Urinary bladder (tissue), 3 donors: ENCODE measurements at regions not wholly inside any gene's neighbourhood (a gene's known extent, or its start where the extent isn't known, plus 50 kb on each side); places are given as distances from the start of the nearest gene placed in this dataset.

Experiments used
- DNase-seq: peaks from one replicate; pipeline ENCODE4 v3.0.0-alpha.2; 2015; ENCODE audit errors: extremely low spot score
- H3K27ac ChIP-seq: one replicate; pipeline ENCODE4 v1.5.1; 2013; ENCODE audit warnings: low read depth, mild to moderate bottlenecking, moderate library complexity
- H3K36me3 ChIP-seq: one replicate; pipeline ENCODE4 v1.6.1; 2013; ENCODE audit warnings: mild to moderate bottlenecking, moderate library complexity; ENCODE audit not compliant: insufficient read depth
- H3K4me1 ChIP-seq: one replicate; pipeline ENCODE4 v1.6.1; 2013; ENCODE audit warnings: mild to moderate bottlenecking, moderate library complexity; ENCODE audit not compliant: insufficient read depth
- H3K4me3 ChIP-seq: one replicate; pipeline ENCODE4 v1.5.1; 2013; ENCODE audit warnings: low read depth, low read length
- WGBS: extraction: QIAGEN DNeasy Blood & Tissue Kit; methylation state at CpG from one replicate; pipeline ENCODE4 v1.1.7; 2013; 5-methylcytosine and 5-hydroxymethylcytosine counted together
- donor health status: healthy with polysubstance abuse.
- donor health status: healthy.

GRCh38 chr17:69928611-69929010, 146.4 kb upstream of the KCNJ16 start:
- 69% methylated on average over 4 of the region's 4 CpGs for WGBS
- Histone ChIP-seq H3K4me1 (no peaks in the 10 kb centered on the region), H3K4me3 (no peak overlapping the region), H3K27ac (no peak overlapping the region), H3K36me3 (no peaks in the 10 kb centered on the region)
- no peak for DNase-seq

- DNase-seq, result no peak
- WGBS, result 61% methylated on average over 3 of the region's 3 CpGs
- Histone ChIP-seq H3K4me3 (no peak overlapping the region), H3K27ac (no peak overlapping the region), H3K4me1 (no peaks in the 10 kb centered on the region), H3K36me3 (no peaks in the 10 kb centered on the region)
Observed at GRCh38 chr17:69936996-69937395, 138.0 kb upstream of the KCNJ16 start.

DNA sequence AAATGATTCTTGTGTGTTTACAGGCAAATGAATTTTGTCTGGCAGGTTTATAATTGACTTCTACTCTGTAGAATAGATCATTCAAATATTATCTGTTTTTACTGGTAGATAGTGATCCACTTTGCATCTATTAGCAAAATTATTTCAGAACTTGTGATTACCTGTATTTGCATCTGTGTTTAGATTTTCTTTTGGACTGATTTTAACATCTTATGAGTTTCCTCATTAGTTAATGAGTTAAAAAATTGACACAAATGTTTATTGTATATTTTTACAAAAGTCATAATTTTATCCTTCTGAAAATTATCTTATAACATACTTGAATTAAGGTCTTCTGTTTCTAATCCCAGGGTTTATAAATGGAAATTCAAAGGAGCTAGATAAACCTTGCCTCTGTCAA, 132.0 kb upstream of the KCNJ16 start:
- no peaks in the 10 kb centered on the region for H3K4me1 ChIP-seq
- no peak overlapping the region for H3K4me3 ChIP-seq
- DNase-seq, result no peak
- H3K27ac ChIP-seq, result no peak overlapping the region
- H3K36me3 ChIP-seq, result no peaks in the 10 kb centered on the region

DNA sequence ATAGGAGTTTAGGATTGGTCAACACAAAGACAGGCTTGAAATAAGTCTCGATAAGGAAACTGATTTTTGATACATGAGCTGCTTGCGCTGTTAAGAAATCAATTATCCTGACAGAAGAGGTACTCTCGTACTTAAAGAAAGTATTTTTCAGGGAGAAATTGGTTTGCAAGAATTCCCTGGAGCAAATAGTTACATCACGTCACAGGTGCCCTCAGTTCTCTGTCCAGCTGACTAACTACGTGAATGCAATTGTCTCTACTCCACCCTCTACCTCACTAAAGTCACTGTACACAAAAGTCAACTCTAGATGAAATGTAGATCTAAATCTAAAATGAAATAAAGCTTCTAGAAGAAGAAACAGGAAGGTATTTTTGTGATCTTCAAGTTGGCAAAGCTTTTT, 130.6 kb upstream of the KCNJ16 start:
- no peaks in the 10 kb centered on the region for H3K4me1 ChIP-seq
- DNase-seq, result no peak
- no peak overlapping the region for H3K27ac ChIP-seq
- WGBS, result 92% methylated on average over 5 of the region's 5 CpGs
- H3K36me3 ChIP-seq, result no peaks in the 10 kb centered on the region
- no peak overlapping the region for H3K4me3 ChIP-seq

DNA sequence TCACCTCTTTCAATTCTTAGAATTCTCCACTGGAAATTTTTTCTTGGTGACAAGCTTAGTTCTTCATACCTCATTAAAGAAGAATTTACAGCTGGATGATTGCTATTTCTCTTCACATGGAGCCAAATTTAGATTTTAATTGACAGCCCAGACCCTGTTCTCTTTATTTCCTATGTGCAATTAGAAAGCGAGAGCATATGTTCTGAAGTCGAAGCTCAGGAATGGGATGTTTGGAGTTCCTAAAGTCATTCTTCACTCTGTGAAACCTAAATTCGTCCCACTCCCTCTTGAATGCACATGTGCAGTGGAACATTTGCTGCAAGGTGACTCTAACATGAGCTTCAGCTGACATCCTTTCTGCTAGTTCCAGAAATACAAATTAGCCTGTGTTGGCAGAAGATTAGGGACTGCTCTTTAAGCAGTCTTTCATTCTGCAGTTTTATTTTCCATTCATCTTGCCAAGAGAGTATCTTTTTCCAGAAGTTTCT, 129.3 kb upstream of the KCNJ16 start:
- no peaks in the 10 kb centered on the region for H3K4me1 ChIP-seq
- no peak overlapping the region for H3K4me3 ChIP-seq
- peak; percentile 37 for DNase-seq
- 43% methylated on average over 3 of the region's 3 CpGs for WGBS
- no peaks in the 10 kb centered on the region for H3K36me3 ChIP-seq
- no peak overlapping the region for H3K27ac ChIP-seq

GRCh38 chr17:69947027-69947759, 127.8 kb upstream of the KCNJ16 start:
- 87% methylated on average over 4 of the region's 4 CpGs for WGBS
- no peak overlapping the region for H3K27ac ChIP-seq
- DNase-seq, result no peak
- no peak overlapping the region for H3K4me3 ChIP-seq
- H3K36me3 ChIP-seq, result no peaks in the 10 kb centered on the region
- no peaks in the 10 kb centered on the region for H3K4me1 ChIP-seq

DNA sequence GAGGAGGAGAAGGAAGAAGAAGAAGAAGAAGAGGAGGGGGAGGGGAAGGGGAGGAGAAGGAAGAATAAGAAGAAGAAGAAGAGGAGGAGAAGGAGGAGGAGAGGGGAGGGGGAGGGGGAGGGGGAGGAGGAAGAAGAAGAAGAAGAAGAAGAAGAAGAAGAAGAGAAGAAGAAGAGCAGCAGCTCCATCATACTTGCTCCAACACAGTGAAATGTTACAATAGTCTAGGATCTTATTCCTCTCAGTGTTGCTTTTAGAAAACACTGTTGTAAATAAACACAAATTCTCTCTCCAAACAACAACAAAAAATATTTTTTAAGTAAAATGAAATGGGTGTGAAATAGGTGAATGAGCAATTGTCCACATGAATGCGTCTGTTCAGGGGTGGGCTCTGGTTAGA, 126.6 kb upstream of the KCNJ16 start:
- 97% methylated on average over 1 of the region's 1 CpG for WGBS
- Histone ChIP-seq H3K4me3 (no peak overlapping the region), H3K4me1 (no peaks in the 10 kb centered on the region), H3K36me3 (no peaks in the 10 kb centered on the region), H3K27ac (no peak overlapping the region)
- no peak for DNase-seq

DNA sequence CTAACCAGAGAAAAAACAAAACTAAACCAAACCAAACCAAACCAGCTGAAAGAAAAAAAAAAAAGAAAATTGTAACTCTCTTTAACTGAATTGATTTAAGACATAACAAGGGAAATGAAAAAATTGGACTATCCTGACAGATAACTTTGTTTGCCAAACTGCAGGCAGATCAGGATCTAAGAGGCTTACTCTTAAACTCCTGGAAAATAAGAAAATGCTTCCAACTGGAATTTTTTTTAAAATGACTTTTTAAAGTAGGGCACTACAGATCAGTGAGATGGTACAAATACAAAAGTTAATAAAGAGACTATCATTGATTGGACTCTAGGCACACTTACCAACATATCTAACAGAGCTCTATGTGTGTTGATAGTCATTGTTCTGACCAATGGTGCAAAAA, 125.5 kb upstream of the KCNJ16 start:
- DNase-seq, result no peak

DNA sequence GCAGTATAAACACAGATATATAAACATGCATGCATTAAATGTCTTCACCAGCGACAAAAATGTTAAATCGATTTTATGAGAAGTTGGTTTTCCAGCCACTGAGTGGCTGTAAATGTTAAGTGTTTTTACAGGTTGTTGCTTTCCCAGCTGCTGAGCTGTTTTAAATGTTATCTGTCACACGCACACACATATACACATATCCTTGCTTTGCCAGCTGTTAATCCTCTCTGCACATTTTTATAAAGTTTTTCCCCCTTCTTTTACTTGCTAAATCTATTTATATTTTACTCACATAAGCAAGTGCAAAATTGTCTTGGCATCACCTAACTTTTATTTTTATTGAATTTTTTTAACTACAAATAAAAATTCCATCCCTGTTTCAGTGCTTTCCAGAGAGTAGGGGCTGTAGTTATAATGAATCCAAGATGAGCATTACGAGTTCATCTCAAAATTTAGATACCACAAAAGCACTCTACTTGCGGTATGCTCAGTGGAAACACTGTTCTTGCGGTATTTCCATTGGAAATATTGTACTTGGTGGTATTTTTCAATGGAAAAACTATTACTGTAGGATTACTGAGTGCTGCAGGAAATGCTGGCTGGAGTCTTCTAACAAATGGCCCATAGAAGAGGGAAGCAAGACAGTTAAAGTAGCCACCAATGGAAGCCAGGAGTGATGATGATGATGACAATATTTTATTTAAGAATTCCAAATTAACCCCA, 124.9 kb upstream of the KCNJ16 start:
- peak; percentile 46 for DNase-seq
- Histone ChIP-seq H3K27ac (no peak overlapping the region), H3K4me1 (no peaks in the 10 kb centered on the region), H3K36me3 (no peaks in the 10 kb centered on the region), H3K4me3 (no peak overlapping the region)
- WGBS, result 27% methylated on average over 6 of the region's 6 CpGs

More for the DNA sequence above, 125.5 kb upstream of the KCNJ16 start:
- no peak overlapping the region for H3K27ac ChIP-seq
- no peak overlapping the region for H3K4me3 ChIP-seq
- no peaks in the 10 kb centered on the region for H3K4me1 ChIP-seq
- H3K36me3 ChIP-seq, result no peaks in the 10 kb centered on the region

DNA sequence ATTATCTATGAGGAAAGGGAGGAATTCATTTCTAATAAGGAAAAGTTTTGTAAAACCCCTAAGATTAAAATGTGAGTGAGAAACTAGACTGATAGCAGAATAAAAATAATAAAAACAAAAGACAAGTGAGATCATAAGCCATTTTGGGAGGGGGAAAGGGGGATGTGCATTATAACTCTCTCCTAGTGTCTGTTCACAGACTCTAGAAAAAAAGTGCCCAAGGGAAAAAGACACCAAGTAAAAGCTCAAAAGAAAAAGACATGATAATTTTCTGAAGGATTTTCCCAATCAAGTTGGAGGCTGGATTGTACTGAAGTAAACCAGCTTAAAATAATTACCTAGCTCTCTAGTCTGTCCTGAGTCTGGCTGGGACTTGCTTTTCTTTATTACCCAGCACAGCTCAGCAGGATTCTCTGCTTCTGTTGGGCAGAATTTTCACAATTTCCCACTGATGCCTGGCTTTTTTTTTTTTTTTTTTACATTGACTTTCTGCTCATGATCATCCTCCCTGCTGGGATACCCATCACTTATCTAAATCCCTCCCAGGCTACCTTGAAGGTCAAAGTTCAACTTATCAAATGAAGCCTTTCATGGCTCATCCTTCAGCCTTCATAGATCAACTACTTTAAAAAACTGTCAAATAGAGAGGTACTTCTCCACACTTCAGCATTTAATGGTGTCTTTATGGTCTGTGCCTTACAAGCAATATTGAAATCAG, 124.2 kb upstream of the KCNJ16 start:
- no peak overlapping the region for H3K27ac ChIP-seq
- no peak overlapping the region for H3K4me3 ChIP-seq
- H3K36me3 ChIP-seq, result no peaks in the 10 kb centered on the region
- no peak for DNase-seq
- H3K4me1 ChIP-seq, result no peaks in the 10 kb centered on the region

DNA sequence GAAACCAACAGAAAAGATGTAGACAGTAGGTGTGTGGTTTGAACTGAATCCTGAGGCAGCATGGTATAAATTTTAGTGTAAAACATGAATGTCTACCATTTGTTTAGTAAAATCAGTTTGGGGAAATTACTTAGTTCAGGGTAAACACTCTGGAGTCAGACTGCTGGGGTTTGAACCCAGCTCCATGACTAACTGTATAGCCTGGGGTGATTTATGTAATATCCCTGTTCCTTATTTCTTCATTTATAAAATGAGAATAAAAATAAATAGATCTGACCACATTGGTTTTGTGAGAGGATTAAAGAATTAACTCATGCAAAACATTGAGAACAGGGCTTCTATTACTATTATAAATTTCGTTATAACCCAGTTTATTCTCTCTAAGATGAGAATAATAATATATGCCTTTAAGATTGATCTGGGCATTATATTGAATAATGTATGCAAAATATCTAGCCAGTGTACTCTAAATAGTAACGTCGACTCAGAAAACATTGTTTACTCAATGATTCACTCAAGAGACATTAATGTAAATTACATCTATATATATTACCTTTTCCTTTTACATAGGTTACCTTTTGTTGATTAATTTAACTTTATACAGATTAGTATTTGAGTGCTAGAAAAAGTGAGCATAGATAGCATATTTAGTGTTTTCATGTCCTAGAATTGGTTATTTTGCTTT, 120.6 kb upstream of the KCNJ16 start:
- no peaks in the 10 kb centered on the region for H3K36me3 ChIP-seq
- no peak overlapping the region for H3K4me3 ChIP-seq
- no peaks in the 10 kb centered on the region for H3K4me1 ChIP-seq
- no peak for DNase-seq
- 57% methylated on average over 3 of the region's 3 CpGs for WGBS
- H3K27ac ChIP-seq, result no peak overlapping the region

- Histone ChIP-seq H3K4me1 (no peaks in the 10 kb centered on the region), H3K27ac (no peak overlapping the region), H3K4me3 (no peak overlapping the region), H3K36me3 (no peaks in the 10 kb centered on the region)
- 89% methylated on average over 3 of the region's 3 CpGs for WGBS
- DNase-seq, result no peak
Observed at GRCh38 chr17:69958063-69958462, 117.0 kb upstream of the KCNJ16 start.

DNA sequence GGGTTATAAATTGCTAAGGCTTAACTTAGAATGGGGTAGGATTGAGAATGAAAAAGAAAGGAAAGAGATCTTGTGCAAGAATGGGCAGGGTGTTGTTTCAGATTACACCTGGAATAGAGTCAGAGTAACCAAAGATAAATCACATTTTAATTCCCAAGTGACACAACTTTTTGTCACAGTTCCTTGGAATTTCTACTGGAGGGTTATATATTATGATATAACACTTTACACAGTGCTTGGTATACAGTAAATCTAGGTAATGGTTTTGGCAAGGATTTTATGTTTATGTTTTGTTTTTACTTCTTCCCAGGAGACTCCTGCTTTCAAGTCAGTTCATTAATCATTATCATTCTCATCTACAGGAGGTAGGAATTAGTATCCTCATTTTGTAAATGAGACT, 115.7 kb upstream of the KCNJ16 start:
- Histone ChIP-seq H3K4me3 (no peak overlapping the region), H3K36me3 (no peaks in the 10 kb centered on the region), H3K27ac (no peak overlapping the region), H3K4me1 (no peaks in the 10 kb centered on the region)
- DNase-seq, result no peak
